HG02884 (cell line): ENCODE measurements at regions not wholly inside any gene's neighbourhood (a gene's known extent, or its start where the extent isn't known, plus 50 kb on each side); places are given as distances from the start of the nearest gene placed in this dataset.
A peak's percentile ranks its signal among the peaks of the same experiment; 100 is the strongest.

Experiments used
- ATAC-seq: cut with Tn5 transposase; IDR thresholded peaks from one replicate; pipeline ENCODE4 v1.9.1; 2021; ENCODE audit warnings: mild to moderate bottlenecking, moderate library complexity; ENCODE audit not compliant: unreplicated experiment

DNA sequence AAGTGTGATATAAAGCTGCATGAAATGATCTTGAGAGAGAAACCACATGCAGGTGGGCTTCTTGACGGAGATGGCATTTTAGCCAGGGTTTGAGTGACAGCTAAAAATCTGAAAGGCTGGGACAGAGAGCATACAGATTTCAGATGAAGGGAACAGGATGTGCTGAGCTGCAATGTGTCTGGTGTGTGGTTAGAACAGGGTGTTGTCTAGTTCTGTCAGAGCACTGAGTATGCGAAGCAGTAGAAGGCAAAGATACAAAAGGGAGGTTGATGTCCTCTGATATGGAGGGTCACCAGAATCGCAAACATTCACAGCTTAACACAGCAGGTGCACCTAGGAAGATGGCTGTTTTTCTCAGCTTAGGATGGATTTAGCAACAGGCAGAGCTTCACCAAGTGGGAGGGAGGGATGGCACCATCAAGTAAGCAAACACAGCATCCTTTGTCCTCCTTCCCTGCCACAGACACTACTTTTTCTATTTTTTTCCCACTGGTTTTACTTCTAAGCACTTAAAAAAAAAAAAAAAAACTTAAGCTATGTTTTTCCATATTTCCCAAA is 182.5 kb downstream of the TMX3 start:
- no peak for ATAC-seq

DNA sequence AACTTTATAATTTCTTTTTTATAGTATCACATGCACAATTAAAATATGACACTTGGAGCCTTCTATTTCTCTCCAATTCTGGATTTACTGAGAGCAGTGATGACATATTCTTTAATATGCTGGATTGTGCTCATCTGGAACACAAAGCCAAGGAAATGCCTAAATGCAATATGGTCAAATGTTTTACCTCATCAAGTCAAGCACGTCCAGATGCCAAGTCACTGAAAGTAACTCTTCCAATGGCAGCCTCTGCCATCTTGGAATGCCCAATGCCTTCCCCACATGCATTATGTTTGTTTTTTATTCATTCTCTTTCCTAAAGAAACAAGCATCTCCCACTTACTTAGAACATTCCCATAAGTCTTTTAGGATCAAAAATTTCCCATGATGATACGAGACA is 189.8 kb downstream of the TMX3 start:
- no peak for ATAC-seq

DNA sequence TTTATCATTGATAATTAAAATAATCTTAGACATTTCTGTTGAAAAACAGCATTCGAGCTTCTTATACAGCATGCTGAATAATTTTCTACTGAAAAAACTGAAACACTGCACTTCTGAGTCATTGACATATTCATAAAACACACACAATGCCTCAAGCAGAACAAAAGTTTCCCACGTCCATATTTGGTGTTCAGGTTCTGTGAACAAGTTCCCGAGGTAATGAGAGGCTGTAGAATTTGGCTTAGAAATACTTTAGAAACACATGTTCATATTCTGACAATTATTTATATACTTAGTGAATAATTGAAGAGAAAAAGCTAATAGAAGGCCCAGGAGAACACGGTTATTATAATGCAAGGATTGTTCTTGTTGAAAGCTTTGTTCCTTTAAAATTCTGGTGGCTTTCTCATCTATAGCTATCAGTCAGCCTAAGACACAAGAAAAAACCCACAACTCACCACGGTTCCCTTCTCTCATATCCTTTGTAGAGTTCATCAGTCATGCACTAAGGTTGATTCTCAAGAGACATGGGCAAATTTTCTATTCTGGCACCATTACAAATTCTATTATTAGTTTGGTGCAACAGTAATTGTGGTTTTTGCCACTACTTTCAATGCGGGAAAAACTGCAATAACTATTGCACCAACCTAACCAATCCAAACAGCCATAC is 194.4 kb downstream of the TMX3 start:
- peak; percentile 64 for ATAC-seq

DNA sequence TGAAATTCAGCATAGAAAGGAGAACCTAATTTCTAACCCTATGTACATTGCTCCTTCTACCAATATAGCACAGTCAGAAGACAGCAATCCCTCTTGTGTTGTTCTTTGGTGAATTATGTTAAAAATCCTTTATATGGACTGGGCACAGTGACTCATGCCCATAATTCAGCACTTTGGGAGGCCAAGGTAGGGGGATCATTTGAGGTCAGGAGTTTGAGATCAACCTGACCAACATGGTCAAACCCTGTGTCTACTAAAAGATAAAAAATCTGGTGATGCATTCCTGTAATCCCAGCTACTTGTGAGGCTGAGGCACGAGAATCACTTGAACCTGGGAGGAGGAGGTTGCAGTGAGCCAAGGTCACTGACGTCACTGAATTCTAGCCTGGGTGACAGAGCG is 195.6 kb downstream of the TMX3 start:
- no peak for ATAC-seq

DNA sequence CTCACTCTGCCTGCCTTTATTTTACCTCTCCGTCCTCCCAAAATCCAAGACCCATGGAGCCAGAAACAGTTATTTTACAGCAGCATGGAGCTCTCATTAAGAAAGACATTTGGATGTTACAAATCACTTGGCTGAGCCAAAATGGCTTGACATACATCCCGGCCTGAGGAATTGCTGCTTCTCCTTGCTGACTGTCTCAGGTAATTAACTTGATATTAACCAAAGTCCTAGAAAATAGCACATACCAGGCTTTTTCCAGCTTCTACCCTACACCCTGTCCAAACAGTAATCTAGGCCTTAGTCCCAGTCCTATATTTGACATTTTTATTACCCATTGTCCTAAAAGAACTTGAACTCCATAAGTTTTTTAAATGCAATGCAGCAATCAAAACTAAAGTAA is 205.0 kb downstream of the TMX3 start:
- no peak for ATAC-seq

DNA sequence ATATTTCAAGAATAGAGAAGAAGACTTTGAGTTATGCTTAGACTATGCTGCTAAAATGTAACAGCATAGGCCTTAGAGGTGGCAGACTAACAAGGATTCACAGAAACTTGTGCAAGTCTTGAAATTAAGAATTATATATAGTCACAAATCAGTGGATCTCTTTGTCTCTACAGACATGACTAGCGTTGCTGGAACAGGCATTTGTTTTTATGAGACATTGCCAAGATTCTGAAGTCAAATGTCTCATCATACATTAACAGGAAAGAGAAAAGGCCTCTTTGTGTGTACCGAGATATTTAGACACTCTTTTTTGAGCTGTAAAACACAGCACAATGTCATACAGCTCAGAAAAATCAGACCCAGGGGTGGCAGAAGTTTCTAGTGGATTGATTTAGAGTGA is 207.1 kb downstream of the TMX3 start:
- no peak for ATAC-seq

DNA sequence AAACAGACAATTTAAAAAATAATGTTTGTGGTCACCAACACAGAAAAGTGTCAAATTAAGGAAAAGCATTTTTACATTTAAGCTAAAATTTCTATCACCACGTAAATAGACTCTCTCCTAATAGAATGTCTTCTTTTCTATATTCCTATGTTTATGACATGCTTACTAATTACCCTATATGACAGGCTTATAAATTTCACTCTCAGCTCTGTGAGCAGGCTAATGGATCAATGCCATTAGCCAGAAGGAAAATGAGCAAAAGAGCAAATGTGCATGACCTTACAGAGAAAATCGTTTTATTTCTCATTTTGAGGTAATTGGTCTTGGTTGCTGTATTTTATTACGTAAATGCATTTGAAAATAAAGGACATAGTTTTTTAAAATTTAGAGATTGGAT is 209.7 kb downstream of the TMX3 start:
- ATAC-seq: no peak

DNA sequence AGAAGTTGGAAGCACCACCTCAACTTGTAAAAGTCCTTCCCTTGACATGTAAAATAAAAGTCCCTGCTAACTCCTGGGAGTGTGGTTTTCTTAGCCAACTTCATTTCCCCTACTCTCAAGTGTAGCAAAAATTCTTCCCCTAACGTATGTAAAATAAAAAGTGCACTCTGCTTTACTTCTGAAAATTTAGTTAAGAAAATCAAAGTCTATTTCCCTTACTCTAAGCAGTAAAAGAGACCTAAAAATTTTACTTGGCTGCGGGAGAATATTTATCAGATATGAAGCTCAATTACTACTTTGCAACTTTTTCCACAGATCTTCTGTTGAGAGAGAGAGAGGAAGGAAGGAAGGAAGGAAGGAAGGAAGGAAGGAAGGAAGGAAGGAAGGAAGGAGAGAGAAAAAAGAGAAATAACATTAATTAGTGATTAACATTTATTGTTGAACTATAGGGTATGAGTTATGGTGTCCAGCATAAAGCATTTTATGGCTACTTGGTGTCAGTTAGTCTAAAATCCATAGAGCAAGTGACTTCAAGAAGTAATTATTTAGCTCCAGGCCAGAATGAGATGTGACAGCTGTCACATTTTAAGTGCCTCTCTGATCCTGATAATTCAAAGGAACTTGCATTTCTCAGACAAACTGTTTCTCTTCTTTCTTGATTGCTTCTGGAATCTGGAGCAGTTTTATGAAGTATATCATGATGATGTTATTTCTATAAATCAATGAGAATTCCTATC is 210.3 kb downstream of the TMX3 start:
- ATAC-seq: no peak

DNA sequence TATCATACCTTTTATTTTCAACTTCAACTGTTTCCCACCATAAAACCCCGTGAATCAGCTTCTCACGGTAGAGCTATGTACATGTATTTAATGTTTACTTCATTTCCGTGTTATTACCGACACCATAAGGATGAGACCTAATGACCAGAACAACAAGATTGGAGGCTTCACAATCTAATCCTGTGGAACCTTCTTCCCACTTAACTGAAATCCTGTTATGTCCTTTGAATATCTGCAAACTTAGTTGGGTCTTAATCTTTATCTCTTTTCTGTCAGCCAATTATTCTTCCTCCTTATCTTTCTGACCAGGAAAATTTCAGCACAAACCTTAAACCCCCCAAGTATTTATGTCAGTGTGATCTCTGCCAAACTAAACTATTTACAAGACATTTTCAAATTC is 214.4 kb downstream of the TMX3 start:
- no peak for ATAC-seq

DNA sequence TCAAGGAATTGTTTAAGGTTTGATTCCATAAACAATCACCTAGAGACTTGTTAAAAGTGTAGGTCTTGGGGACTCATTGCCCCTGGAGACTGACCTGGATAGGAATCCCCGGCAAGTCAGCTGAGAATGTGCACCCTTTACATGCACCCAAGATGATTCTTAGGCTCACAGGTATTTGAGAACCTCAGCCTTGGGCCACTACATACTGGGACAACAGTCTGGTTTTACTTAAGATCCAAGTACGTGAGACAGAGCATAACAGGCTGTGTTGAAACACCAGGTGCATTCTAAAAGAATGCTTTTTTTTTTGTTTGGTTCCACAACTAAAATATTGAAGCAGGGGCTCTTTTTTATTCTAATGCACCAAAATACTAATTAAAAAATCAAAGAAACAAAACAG is 215.8 kb downstream of the TMX3 start:
- no peak for ATAC-seq

DNA sequence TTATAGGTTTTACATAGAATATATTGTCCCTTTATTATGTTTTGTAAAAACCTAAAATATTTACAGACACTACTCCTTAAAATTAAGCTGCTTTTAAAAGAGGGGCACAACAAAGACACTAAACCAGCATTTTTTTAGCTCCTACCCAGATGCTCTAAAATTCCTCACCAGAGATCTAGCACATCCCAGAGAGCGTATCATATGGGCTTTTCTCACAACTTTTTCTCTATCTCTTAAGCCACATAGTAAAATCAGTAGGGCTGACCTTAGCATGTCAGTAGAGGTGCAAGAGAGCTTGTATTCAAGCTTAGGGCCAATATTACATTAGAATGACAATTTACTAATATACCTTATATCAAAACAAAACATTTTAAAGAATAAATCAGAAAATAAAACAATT is 216.3 kb downstream of the TMX3 start:
- no peak for ATAC-seq

DNA sequence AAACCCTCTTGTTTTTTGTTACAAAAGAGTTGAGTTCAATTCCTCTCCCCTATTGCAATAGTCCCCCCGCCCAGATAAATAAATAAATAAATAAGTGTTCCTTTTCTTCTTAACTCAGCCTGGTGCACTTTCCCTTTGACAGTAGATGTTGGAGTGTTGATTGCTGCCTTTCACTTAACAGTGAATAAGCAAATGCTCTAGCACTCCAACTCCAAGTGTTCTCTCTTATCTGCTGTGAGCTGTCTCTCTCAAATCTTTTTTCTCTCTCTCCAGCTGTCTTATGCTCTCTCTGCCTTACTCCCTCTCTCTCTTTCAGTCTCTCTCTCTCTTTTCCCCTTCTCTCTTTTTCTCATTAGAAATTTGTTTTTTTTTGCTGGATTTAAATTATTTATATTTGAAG is 216.7 kb downstream of the TMX3 start:
- ATAC-seq: no peak

DNA sequence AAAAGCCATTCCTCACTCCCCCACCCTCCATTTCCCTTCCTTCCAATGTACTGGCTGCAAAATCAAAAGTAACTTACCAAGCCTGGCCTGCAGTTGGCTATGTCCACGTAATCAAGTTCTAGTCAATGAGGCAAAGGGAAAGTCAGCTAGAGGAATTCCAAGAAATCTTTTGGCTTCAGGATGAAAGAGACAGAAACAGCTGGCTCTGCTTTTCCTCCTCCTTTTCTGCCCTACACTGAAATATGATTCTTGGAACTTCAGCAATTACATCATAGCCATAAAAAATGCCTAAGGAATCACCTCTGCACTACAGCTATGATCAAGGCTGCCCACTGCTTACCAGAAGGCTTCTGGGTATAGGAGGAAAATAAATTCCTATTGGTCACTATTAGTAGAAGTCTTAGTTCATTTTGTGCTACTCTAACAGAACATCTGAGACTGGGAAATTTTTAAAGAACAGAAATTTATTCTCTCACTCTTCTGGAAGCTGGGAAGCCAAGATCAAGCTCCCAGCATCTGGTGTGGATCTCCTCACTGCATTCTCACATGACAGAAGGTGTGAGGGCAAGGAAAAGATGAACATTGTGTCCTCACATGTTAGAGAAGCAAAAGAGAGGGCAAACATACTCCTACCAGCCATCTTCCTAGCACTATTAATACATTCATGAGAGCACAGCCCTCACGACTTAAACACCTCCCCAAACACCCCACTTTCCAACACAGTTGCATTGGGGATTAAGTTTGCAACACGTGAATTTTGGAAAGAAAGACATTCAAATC is 219.9 kb downstream of the TMX3 start:
- no peak for ATAC-seq

DNA sequence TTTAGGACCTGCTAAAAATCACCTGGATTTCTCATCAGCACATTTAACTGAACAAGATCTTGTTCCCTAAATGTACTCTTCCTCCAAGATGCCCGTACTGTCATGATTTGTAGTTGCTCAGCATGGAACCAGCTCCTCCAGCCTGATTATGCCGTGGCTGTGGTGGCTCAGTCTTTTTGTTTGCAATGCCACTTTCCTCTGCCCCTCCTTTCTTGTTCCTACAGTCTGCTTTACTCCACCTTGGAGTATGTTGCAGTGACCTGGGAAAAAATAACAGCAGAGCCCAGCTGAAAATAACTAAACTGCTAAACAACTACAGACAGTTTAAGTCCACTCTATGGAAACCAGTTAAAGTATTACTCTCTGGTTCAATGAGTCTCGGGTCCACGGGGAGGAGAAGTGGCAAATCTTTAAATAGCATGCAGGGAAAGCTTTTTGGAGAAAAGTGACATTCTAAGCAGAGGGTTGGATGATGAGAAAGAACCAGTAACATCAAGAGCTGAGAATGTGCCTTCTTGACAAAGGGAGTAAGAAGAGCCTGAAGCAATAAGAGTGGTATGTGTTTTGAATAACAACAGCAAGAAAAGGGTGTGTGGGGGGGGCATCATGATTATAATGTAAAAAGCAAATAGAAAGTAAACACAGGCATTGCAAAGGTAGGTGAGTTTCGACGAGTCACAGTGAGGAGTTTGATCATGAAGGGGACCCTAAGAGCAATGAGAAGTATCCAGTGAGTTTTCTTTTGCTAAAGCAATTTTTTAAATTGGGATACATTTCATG is 225.7 kb downstream of the TMX3 start:
- ATAC-seq: no peak

DNA sequence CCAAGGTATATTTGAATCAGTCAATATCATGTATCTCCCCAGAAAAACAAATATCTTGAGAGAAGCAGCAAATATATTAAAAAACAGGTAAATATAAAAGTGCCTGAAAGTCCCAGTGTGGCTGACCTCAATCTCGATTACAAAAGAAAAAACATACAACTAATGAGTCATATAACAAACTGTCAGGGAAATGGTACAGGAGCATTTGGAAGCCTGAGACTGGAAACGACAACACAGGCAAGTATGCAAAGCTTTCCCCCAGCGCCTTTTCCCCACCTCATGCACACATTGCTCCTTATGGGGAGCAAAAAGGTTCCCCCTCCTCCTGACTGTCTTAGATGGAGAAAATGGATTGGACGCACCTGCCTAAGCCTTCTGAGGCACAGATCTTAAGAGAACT is 230.7 kb downstream of the TMX3 start:
- no peak for ATAC-seq

DNA sequence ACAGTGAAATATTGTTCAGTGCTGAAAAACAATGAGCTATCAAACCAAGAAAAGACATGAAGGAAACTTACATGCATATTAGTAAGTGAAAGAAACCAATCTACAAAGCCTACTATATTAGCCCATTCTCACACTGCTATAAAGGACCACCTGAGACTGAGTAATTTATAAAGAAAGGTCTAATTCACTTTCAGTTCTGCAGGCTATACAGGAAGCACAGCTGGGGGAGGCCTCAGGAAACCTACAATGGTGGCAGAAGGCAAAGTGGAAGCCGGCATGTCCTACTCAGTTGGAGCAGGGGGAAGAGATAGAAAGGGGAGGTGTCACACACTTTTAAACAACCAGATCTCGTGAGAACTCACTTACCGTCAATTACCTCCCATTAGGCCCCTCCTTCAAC is 232.1 kb downstream of the TMX3 start:
- no peak for ATAC-seq

DNA sequence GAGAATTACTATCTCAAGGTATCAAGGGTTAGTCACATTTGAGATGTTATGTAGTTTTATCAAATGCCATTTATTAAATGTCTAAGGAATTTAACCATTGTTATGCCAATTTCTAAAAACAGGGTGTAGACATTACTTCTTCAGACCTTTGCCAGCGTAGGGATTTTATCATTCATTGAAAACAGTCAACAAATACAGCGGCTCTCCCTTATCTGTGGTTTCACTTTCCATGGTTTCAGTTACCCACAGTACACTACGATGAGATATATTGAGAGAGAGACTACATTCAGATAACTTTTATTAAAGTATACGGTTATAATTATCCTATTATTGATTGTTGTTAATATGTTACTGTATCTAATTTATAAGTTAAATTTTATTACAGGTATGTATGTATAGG is 234.7 kb downstream of the TMX3 start:
- no peak for ATAC-seq

DNA sequence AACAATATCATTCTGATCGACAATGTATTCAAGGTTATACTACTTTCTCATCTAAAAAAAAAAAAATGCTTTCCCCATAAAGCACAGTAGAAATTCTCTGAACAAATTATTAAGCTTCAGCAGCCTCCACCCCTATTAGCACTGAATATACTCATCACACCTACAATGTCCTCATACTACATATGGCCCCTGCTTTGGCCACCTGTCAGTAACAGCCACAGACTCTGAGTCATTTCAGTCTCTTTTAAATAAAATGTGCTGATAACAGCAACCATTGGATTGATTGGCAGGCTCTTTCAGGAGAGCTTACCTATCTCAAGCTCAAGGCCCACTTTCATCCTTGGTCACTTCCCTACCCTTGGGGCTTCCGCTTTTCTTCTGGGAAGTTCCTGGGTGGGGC is 236.7 kb downstream of the TMX3 start:
- ATAC-seq: no peak

DNA sequence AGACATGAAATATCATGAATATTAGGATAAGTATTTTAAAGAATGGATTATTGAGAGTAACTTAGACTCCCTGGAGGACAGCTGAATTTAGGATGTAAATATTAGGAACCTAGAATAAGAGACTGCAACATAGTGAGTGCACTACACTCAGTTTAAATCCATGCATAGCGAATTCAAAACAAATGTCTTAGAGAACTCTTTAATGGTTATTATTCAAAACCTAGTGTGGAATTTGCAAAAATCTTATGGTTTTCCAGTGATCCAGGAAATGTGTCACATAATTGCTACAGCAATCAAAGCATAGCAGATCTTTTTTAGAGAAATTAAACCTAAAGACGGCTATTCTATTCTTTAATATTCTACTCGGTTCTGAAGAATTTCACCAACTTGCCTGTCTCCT is 239.0 kb downstream of the TMX3 start:
- no peak for ATAC-seq

DNA sequence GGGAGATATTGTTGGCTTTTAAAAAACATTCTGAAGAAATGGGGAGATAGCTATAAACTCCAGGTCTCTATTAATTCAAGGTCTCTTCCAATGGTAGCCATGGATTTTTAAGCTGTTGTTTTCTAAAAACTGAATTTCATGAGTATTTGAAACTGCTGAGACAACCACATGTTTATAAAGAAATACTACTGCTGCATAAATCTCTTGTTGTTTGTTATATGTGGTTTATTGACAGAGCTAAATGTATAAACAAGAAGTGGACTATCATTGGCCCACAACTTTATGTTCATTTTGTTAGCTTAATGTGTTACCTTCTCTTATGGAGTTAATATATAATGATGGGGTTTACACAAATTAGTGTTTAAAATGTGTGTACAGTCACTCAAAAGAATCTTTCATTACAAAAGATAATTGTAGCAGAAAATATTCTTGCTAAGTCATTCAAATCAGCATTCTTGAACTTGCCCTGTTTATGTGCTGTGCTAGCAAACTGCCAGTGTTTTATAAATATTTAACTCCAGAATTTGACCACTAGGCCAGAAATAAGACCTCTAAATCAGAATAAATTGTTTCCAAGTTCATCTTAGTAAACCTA is 242.1 kb downstream of the TMX3 start:
- no peak for ATAC-seq
